PC-9 (cell line): ENCODE measurements at regions not wholly inside any gene's neighbourhood (a gene's known extent, or its start where the extent isn't known, plus 50 kb on each side); places are given as distances from the start of the nearest gene placed in this dataset.

Experiments
- BruUV-seq: library from RNA; stranded (reverse); fragments of 400-500 nt; replicated peaks from 2 replicates; lab custom pipeline; 2021; lab: Mats Ljungman, UMichigan
- CTCF ChIA-PET: fragments of 300-600 bp; sonication (Branson Sonifier 250); formaldehyde crosslinking; loops from one replicate; lab custom pipeline; 2022; ENCODE audit warnings: antibody characterized with exemption; lab: Charles Lee
- POLR2A ChIA-PET: fragments of 300-600 bp; sonication (Branson Sonifier 250); formaldehyde crosslinking; loops from one replicate; lab custom pipeline; 2022; ENCODE audit warnings: antibody characterized with exemption; ENCODE audit not compliant: unreplicated experiment; lab: Charles Lee
- DNase-seq, 2 experiments: peaks; one replicate each; pipeline versions ENCODE4 v3.0.0 to v3.0.0-alpha.2; 2015 to 2022; ENCODE audit warnings: mixed read lengths in 1 of 2
- H2AFZ ChIP-seq: fragments of 200-600 bp; sonication (generic); 2 replicates; pipeline ENCODE4 v1.8.1; 2017; ENCODE audit warnings: antibody characterized with exemption
- H3F3A ChIP-seq: fragments of 200-600 bp; sonication (generic); 2 replicates; pipeline ENCODE4 v1.8.1; 2017; ENCODE audit warnings: antibody characterized with exemption, mild to moderate bottlenecking, low read depth; ENCODE audit not compliant: insufficient read depth
- H3K27ac ChIP-seq: fragments of 200-600 bp; sonication (generic); 2 replicates; pipeline ENCODE4 v1.6.1; 2016; ENCODE audit warnings: mixed run types
- H3K27me3 ChIP-seq: fragments of 200-600 bp; sonication (generic); 2 replicates; pipeline ENCODE4 v1.6.1; 2016; ENCODE audit warnings: low read depth, mixed run types; ENCODE audit not compliant: insufficient read depth
- H3K36me3 ChIP-seq: fragments of 200-600 bp; sonication (generic); 2 replicates; pipeline ENCODE4 v1.6.1; 2016; ENCODE audit warnings: low read depth, mixed run types
- H3K4me1 ChIP-seq: fragments of 200-600 bp; sonication (generic); replicated peaks from 2 replicates; pipeline ENCODE4 v1.6.1; 2016; ENCODE audit warnings: mixed run types; ENCODE audit not compliant: insufficient read depth
- H3K4me2 ChIP-seq: fragments of 200-600 bp; sonication (generic); 2 replicates; pipeline ENCODE4 v1.6.1; 2017; ENCODE audit warnings: mixed run types
- H3K4me3 ChIP-seq: fragments of 200-600 bp; sonication (generic); 2 replicates; pipeline ENCODE4 v1.6.1; 2016; ENCODE audit warnings: mixed run types
- H3K79me2 ChIP-seq: fragments of 200-600 bp; sonication (generic); 2 replicates; pipeline ENCODE4 v1.6.1; 2017; ENCODE audit warnings: low read depth, mixed run types
- H3K9me2 ChIP-seq: fragments of 200-600 bp; sonication (generic); 2 replicates; pipeline ENCODE4 v1.8.1; 2017; ENCODE audit warnings: mild to moderate bottlenecking; ENCODE audit not compliant: insufficient read depth
- H3K9me3 ChIP-seq: fragments of 200-600 bp; sonication (generic); 2 replicates; pipeline ENCODE4 v1.8.1; 2016; ENCODE audit warnings: low read depth; ENCODE audit not compliant: insufficient read depth
- H4K20me1 ChIP-seq: fragments of 200-600 bp; sonication (generic); 2 replicates; pipeline ENCODE4 v1.8.1; 2017; ENCODE audit not compliant: insufficient read depth
- EZH2 ChIP-seq: fragments of 200-600 bp; sonication (generic); IDR thresholded peaks from 2 replicates; pipeline ENCODE4 v1.8.0; 2017; ENCODE audit warnings: antibody characterized with exemption, low read depth
- intact Hi-C: fragments of 100-400 bp; cut with micrococcal nuclease; formaldehyde crosslinking; loops from one replicate; pipeline ENCODE4 v1.10.0; 2022; ENCODE audit not compliant: unreplicated experiment
- TF ChIP-seq, protein P1 (sequence below): fragments of 200-600 bp; sonication (generic); conservative IDR thresholded peaks from 2 replicates; pipeline ENCODE4 v1.6.1; 2017; ENCODE audit warnings: mixed run types, antibody characterized with exemption, mild to moderate bottlenecking, moderate library complexity

DNA sequence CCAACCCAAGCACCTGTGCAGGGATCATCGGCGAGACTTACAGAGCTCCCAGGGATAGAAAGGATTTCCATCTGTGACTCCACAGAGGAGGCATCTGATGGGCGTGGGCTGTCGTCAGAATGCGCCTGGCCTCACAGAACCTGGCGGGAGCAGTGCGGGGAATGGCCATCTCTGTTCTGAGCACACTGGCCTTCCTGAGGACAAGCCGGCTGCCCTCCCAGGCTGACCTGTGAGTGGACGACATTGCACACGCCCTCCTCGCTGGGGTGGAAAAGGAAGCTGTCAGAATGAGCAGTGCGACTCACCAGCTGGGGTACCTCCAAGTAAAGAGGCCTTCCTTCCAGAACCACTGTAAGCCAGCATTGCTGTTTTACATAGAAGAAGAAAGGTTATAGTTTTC is 234.6 kb upstream of the PITRM1 start:
- no peaks in the 10 kb centered on the region for H4K20me1 ChIP-seq
- H3K9me3 ChIP-seq = no peaks in the 10 kb centered on the region
- H3K4me2 ChIP-seq = no peak overlapping the region
- TF ChIP-seq, protein P1, sequence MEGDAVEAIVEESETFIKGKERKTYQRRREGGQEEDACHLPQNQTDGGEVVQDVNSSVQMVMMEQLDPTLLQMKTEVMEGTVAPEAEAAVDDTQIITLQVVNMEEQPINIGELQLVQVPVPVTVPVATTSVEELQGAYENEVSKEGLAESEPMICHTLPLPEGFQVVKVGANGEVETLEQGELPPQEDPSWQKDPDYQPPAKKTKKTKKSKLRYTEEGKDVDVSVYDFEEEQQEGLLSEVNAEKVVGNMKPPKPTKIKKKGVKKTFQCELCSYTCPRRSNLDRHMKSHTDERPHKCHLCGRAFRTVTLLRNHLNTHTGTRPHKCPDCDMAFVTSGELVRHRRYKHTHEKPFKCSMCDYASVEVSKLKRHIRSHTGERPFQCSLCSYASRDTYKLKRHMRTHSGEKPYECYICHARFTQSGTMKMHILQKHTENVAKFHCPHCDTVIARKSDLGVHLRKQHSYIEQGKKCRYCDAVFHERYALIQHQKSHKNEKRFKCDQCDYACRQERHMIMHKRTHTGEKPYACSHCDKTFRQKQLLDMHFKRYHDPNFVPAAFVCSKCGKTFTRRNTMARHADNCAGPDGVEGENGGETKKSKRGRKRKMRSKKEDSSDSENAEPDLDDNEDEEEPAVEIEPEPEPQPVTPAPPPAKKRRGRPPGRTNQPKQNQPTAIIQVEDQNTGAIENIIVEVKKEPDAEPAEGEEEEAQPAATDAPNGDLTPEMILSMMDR = no peak
- TF ChIP-seq EZH2 = no peak
- POLR2A ChIA-PET = no interaction called here
- no peaks in the 10 kb centered on the region for H3K4me1 ChIP-seq
- H2AFZ ChIP-seq = no peak overlapping the region
- H3K9me2 ChIP-seq = no peaks in the 10 kb centered on the region
- no peaks in the 10 kb centered on the region for H3F3A ChIP-seq
- H3K27ac ChIP-seq = no peak overlapping the region
- intact Hi-C loops = no loop called here
- CTCF ChIA-PET = no interaction called here
- no peak for DNase-seq
- H3K4me3 ChIP-seq = no peak overlapping the region
- BruUV-seq = no TSS peak
- H3K79me2 ChIP-seq = no peaks in the 10 kb centered on the region
- H3K36me3 ChIP-seq = no peaks in the 10 kb centered on the region
- H3K27me3 ChIP-seq = no peaks in the 10 kb centered on the region

DNA sequence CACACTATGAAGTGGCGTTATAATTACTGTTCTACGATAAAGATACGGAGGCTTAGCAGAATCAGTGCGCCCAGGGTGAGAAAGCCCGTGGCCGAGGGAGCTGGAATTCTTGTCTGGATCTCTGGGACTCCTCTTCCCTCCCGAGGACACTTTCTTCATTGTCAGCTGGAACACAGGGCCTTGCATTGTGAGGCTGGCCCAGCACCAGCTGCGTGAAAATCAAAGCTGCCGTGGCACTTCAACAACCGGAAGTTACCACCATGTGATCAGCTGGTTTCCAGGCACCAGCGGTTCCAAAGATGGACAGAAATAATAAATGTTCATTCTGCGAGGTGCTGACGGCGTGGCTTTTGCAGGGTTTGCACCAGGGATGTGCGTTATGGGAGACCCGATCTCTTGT is 234.0 kb upstream of the PITRM1 start:
- Histone ChIP-seq H3K4me3 (no peak overlapping the region), H3K9me3 (no peaks in the 10 kb centered on the region), H3F3A (no peaks in the 10 kb centered on the region), H3K4me1 (no peaks in the 10 kb centered on the region), H3K27me3 (no peaks in the 10 kb centered on the region), H3K4me2 (no peak overlapping the region), H4K20me1 (no peaks in the 10 kb centered on the region), H2AFZ (no peak overlapping the region), H3K36me3 (no peaks in the 10 kb centered on the region), H3K27ac (no peak overlapping the region), H3K79me2 (no peaks in the 10 kb centered on the region), H3K9me2 (no peaks in the 10 kb centered on the region)
- POLR2A ChIA-PET = interaction anchor here (0.6 kb wide), 1 partner anchor 136 kb away, joined by 3 read pairs; no protein-coding TSS in a partner anchor
- BruUV-seq = no TSS peak
- TF ChIP-seq, protein P1 = no peak
- TF ChIP-seq EZH2 = no peak
- no peak for DNase-seq
- intact Hi-C loops = no loop called here
- CTCF ChIA-PET = no interaction called here

DNA sequence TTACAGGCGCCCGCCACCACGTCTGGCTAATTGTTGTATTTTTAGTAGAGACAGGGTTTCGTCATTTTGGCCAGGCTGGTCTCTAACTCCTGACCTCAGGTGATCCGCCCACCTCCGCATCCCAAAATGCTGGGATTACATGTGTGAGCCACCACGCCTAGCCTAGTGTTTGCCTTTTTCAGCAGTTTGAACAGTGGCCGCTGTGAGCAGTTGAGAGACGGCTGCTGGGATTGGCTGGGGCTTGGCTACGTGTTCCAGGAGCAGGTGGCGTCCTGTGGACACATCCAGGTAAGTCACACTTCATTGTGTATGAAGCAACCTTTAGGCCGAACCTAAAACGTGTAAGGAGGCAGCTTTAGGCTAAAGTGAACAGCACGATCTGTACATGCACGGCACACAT is 231.8 kb upstream of the PITRM1 start:
- no peaks in the 10 kb centered on the region for H3K79me2 ChIP-seq
- no peak overlapping the region for H3K4me3 ChIP-seq
- ChIA-PET POLR2A (no interaction called here), CTCF (no interaction called here)
- H3K27ac ChIP-seq = no peak overlapping the region
- H3F3A ChIP-seq = no peaks in the 10 kb centered on the region
- BruUV-seq = no TSS peak
- no peak overlapping the region for H3K4me2 ChIP-seq
- no peak for DNase-seq
- H3K9me3 ChIP-seq = no peaks in the 10 kb centered on the region
- no peaks in the 10 kb centered on the region for H3K27me3 ChIP-seq
- no peaks in the 10 kb centered on the region for H4K20me1 ChIP-seq
- intact Hi-C loops = no loop called here
- no peaks in the 10 kb centered on the region for H3K36me3 ChIP-seq
- H3K4me1 ChIP-seq = no peaks in the 10 kb centered on the region
- no peaks in the 10 kb centered on the region for H3K9me2 ChIP-seq
- H2AFZ ChIP-seq = no peak overlapping the region
- no peak for TF ChIP-seq EZH2
- TF ChIP-seq, protein P1 = no peak
